ENCODE measurements at regions not wholly inside any gene's neighbourhood (a gene's known extent, or its start where the extent isn't known, plus 50 kb on each side); places are given as distances from the start of the nearest gene placed in this dataset.
A peak's percentile ranks its signal among the peaks of the same experiment; 100 is the strongest.
"Not testable (repeated sequence)": the region's sequence is repeated elsewhere in the genome, so short reads cannot be mapped to it uniquely, and the experiment has no call there.

DNA sequence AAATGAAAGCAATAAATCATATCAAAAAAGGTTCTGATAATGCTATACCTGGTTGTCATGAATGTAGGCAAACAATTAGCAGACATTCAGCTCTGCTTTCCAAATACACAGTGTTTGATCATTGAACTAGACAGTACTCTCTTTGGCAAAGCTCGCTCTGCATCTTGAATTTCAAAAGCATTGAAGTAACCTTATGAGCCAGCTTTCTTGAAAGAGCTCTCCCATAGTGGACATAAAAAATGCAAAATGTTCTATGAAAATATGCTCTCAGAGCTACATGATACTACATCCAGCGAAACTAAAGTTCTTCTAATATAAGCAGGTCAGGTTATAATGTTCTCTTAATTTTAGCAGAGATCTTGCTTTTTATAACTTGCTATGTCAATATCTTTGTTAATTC, 533.4 kb downstream of the CSNK1G3 start:
- DNase-seq, result no peak

DNA sequence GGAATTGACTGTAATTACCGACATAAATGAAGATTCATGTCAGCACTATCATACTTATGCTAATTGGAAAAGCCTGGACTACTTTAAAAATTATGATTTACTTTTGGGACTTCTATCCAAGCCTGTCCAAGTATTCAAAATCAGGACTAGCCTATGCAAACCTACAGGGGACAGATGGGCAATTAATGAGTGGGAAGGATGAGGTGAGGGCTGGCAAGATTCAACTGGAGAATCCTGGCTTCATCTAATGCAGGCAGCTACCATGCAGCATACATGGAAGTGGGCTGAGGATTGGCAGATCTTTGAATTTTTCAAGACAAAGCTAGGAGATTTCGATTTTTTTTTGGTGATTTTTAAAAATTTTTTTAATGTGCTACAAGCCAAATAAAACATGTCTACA, 532.6 kb downstream of the CSNK1G3 start:
- DNase-seq, result no peak

DNA sequence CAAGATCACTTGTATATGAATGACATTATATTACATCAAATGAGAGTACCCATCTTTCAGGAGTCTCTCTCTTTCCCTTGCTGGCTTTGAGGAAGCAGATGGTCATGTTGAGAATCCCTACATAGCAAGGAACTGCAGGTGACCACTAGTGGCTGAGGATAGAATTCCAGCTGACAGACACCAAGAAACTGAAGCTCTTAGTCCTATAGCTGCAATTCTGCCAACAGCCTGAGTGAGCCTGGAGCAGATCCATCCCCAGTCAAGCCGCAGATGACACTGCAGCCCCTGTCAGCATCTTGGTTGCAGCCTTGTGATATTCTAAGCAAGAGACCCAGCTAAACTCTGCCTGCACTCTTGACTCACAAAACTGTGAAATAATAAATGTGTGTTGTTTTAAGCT, 531.5 kb downstream of the CSNK1G3 start:
- peak; percentile 4 for DNase-seq

DNA sequence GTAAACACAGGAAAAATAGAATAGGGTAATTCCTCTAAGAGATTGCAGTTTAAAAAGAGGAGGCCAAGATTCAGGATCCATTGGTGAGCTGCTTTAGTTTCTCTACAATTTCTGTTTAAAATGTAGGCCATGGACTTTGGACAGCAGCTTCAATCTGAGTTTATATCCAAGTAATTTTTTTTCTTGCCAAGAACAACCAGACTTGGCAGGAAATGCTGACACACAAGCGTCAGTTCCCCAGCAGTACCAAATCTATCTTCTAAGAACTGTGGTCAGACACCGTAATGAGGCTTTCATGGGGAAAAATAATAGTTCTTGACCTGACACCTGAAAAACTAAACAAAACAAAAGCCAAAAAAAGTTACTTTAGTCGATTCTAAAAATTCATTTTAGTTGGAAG, 528.8 kb downstream of the CSNK1G3 start:
- no peak for DNase-seq

DNA sequence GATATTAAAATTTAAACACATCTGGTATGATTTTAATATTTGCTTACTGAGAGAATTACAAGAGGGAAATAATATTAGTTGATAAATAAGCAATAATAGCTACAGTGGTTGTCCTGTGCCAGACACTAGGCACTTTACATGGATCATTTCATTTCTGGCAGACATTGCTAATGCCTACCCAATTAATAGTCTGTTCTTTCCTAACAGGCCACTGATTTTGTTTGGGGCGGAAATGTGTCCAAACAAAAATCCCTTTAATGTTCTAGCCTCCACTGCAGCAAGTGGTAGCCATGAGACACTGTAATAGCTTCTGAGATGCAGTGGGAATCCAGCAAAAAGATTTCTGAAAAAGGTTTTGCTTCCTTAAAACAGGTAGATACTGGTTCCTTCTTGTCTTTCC, 527.4 kb downstream of the CSNK1G3 start:
- no peak for DNase-seq

DNA sequence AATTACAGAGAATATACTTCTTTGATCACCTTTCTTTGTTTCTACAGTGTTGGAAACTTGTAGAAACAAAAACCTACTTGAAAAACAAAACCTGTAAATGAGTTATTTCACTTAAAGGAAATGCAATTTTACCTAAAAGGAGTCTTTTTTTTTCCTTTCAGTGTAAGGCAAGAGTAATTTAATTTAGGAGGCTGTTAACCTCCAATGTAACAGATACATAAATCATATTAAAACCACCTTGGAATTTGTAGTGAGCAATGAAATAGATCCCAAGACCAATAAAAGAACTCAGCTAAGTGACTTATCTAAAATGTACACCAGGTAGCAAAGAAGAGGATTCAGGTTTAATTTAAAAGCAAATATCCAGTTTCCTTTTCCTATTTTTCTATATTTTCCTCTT, 524.8 kb downstream of the CSNK1G3 start:
- no peak for DNase-seq

DNA sequence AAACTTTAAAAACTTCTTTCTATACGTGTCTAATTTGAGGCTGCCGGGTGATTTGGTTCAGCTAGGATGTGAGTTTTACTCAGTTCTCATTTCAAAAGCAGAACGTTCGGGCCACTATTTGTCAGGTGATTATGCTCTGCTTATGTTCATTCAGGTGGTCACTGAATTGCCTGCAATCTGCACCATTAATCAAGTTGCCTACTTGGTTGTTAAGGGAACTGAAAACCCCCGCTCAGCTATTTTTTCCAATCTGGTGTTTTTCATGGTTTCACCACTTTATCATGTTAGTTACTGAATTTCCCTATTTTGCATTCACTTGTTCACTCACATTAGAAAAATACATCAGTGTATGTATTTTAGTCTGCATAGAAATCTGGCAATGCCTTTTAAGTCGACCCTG, 523.0 kb downstream of the CSNK1G3 start:
- DNase-seq, result no peak

DNA sequence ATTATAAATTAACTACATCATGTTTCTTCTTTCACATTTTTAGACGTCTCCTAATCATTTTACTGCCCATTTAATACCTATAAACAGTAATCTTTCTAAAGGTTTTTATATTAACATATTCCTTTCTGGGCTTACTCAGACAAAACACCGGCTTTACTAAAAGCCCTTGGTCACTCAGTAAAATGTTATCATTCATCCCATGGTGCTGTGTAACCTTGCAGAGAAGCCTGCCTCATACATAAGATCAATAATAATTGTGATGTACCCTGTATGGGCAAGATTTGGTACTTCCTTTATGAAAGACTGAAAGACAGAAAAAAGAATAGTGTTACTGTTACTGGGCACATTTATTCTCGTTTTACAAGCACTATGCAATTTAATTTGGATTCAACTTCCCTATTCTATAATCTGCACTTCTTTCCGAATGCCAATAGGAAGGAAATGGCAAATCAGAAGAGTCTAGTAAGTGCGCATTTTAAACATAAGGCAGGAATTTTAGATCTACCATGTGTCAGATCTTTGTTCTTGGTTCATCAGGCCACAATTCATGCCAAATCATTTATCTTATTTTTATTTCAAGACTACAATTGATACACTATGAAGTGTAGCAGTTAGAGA, 522.2 kb downstream of the CSNK1G3 start:
- DNase-seq, result no peak

DNA sequence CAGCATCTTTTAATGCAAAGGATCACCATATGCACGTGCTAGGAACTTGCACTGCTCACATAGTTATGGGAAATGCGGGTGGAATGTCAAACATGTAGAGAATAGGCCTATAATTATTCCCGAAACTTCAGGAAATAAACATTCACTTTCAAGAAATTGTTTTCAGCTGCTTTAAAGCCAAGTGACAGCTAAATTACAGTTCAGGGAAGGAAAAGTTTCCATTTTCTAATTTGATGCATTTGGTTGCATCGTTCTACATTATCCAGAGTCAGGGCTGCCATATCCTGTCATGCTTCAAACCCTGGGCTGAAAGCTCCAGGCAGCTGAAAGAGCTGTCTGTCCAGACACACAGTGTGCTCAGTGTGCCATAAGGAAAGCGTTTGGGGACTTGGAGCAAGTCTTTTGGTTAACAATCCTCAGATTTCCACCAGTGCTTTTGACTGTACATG, 518.1 kb downstream of the CSNK1G3 start:
- DNase-seq, result no peak

DNA sequence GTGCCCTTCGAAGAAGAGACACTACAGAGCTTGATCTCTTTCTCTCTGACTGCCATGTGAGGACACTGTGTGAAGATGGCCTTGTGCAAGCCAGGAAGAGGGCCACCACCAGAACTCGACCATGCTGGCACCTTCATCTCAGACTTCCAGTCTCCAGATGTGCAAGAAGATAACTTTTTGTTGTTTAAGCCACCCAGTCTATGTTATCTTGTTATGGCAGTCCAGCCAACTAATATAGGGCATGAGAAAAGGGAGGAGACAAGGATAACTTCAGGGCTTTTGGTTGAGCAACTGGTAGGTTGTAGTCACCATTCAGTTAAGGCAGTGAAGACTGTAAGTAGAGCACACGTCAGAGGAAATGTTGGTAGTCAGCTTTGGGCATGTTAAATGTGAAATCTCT, 515.5 kb downstream of the CSNK1G3 start:
- DNase-seq, result peak; percentile 3

DNA sequence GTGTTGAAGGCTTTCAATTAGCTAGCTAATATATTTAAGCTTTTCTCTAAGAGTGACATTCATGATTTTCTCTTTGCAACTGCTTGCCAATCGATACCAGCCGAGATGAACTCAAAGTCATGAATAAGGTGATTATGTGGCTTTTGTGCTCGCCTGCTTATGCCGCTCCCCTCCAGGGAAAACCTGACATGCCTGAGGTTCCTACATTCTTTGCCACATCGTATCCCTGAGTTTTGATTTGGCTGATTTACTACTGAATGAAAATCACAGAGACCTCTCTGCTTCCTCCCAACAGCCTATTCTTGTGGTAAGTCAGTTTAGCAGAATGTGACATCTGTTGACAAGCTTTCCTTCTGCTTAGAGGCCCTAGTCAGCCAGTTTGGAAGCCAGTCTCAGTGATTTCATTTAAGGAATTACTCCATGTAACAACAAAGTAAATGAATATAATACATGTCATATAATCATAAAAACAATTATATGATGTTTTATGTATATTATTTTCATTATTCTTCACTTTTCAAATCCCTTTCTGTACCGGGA, 513.4 kb downstream of the CSNK1G3 start:
- no peak for DNase-seq

DNA sequence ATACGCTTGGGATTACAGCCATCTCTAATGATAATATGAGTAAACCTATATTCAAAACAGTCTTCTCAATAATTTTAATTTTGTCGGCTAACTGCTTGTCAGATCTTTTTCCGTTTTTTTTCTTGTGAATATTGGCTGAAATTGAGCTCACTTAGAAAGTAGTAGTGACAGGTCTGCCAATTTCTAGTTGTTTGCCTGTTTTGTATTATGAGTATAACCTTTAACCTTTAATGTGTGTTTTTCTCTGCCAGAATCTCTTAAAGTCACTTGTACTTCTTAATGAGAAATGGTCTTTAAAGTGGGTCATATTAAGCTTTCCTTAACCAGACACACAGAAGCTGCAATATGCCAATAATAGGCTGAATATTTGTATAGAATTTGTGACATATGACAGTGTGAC, 511.0 kb downstream of the CSNK1G3 start:
- DNase-seq, result no peak

DNA sequence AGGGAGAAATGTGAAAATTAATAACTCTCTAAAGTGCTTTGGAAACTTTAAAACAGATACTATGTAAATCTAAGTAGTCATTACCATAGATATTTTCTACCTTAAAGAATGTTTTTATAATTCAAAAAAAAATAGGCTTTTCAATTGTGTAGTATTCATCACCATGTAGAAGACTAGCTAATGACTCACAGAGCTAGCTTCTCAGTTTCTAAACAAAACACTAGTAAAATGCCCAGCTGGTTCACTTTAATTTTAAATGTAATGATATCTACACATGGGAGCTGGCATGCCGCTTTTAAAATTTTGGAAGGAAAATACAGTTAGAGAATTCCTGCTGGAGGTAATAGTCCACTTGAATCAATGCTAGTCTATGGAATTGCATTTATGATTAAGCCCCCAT, 509.8 kb downstream of the CSNK1G3 start:
- DNase-seq, result no peak

DNA sequence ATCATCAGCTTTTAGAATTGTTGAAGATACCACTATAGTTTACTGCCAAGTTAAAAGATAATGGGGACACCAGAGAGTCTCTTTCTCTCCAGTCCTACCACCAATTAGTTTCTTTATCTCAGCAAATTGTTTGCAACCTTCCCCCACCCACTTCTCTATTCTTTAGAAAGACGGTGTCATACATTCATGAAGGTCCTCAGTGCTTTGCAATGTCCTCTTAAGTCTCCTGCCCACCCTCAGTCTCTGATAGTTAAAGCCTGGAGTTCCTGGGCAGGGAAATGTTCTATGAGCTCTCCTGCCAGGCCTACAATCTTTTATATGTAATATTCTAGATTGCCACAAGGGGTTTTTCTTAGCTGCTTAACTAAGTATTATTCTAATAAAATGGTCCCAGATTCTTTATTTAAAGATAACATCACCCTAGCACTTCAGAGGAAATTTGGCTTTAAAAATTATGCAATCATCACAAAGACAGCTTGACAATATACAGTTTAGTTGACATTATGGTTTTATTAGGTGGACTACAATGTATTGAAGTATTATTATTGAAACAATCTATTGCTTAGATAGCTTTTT, 509.2 kb downstream of the CSNK1G3 start:
- no peak for DNase-seq

DNA sequence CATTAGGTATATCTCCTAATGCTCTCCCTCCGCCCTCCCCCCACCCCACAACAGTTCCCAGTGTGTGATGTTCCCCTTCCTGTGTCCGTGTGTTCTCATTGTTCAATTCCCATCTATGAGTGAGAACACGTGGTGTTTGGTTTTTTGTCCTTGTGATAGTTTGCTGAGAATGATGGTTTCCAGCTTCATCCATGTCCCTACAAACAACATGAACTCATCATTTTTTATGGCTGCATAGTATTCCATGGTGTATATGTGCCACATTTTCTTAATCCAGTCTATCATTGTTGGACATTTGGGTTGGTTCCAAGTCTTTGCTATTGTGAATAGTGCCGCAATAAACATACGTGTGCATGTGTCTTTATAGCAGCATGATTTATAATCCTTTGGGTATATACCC, 505.3 kb downstream of the CSNK1G3 start:
- not testable (repeated sequence) for DNase-seq

DNA sequence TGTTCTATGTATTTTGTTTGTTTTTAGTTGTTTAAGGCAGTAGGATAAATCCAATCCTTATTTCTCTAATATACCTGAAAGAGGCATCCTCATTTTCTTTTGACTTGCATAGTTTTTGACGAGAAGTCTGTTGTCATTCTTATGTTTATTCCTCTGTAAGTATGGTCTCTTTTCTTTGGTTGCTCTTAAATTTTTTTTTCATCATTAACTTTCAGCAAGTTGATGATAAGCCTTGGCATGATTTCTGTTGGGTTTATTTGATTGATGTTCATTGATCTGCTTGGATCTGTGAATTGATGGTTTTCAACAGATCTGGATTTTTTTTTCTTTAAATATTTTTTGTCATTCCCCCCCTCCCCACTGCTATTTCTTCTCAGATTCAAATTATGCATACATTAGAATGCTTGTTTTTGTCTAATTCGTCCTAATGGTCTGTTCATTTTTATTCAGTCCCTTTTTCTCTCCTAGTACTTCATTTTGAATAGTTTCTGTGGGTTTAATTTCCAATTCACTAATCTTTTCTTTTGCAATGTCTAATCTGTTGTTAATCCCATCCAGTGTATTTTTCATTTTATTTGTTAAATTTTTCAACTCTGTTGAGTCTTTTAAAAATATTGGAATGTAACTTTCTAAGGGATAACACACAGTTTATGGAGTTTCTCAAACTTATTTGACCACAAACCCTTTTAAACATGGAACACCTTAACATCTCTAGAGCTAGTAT, 495.9 kb downstream of the CSNK1G3 start:
- DNase-seq, result no peak

DNA sequence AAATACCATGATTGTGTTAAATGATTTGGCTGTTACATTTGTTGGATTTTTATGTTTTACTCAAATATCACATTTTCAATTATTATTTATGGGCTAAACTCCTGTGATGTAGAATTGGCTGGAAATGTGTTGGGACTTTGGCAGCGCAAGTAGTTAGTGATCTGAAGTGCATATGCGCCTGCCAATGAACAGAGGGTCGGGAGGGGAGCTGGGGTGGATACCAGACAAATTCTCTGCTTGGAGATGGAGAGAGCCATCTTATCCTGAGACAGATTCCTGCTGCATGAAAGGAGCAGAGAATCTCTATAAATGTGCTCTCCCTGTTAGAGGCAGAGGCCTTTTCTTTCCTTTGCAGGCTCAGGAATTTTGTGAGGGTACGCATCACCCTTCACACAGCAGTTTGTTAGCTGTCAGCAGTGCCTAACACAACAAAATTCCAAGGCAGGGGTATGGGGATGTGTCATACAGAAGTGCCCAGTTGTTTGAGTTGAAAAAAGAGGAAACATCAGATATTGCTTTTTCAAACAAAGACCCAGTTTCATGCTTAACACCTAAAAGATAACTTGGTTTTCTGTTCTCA, 489.1 kb downstream of the CSNK1G3 start:
- DNase-seq, result no peak

DNA sequence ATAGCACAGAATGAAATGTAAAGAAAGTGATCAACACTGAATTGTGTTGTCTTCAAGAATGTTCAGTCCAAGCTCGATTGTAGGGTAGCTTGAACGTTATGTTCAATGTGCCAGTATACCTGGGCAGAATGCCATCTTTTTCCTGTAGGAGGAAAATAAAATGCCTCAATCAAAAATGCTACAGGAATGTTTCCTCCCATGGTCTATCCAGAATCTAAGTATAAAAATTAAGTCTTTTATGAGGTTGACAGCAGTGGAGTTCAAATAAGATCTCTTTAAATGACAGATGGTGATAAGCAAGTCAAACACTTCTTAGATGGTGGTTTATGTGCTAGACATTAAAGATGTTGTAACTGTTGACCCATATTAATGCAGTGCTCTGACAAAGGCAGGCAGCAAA, 488.6 kb downstream of the CSNK1G3 start:
- no peak for DNase-seq

DNA sequence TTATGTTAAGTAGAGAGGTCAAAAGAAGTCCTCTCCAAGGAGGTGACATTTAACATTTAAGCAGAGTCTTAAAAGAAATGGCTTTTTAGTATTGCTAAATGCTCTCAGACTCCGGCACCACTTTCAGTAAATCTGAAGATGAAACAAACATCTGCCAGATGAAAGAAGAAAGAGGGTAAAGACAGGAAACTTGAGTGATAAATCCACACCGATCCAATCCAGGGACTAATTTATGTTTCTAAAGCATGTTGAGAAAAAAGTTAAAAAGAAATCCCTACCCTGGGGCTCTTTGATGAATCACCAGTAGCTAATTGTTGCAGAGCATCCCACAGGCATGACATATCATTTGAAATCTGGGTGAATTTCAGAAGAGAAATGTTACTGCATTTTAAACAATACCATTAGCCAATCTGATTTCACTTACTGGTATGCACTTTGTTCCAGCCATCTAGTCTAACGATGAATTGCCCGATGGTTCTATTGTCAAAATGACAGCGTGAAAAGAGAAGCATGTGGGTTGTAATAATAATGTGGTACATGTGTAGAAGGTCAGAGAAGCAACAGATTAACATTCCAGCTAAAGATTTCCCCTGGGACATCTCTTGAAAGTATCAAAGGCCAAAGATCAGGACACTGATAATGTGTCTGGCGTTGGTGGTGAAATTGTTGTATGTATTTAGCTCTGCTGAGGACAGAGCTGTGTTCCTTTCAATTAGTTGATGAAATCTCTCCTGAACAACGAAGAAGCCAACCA, 485.7 kb downstream of the CSNK1G3 start:
- no peak for DNase-seq

DNA sequence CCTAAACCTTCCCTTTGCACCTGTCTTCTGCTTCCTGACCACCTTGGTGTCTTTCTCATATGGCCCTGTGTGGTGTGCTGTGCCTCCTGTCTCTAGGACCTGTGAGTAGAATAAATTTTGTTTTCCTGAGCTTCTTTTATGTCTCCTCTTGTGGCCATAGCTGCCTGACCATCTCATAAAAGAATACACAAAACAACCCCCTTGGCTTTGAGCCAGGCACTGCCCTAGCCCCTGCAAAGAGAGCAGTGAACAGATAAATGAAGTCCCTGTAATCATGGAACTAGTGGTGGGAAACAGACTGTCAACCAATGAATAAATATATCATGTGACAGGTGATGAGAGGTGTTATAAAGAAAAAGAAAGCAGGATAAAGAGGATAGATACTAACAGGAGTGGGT, 485.1 kb downstream of the CSNK1G3 start:
- DNase-seq, result no peak

DNA sequence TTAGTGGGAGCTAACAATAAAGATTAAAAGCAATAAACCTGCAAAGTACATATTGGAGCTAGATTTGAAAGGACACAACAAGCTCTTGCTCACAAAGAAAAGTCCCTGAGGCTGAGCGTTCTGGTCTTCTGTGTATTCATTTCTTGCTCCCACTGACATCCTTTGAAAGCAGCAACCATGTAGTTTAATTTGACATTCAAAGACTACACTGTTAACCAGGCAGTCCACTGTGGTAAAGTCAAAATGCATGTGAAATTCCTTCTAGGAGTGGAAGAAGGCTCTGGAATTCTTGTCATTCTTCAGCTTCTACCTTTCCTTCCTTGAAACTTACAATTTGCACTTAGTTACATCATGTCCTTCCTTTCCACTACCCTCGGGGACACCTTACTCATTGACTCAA, 480.7 kb downstream of the CSNK1G3 start:
- no peak for DNase-seq

DNA sequence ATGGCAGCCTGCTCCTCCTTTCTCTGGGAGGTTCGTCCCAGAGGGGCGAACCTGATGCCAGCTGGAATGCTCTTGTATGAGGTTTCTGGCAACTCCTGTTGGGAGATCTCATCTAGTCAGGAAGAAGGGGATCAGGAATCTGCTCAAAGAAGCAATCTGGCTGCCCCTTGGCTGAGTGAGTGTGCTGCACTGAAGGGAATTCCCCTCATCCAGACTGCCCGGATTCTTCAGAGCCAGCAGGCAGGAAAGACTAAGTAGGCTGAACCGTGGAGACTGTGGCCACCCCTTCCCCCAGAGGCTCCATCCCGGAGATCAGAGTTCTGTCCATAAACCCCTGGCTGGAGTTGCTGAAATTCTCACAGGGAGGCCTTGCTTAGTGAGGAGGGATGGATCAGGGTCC, 476.0 kb downstream of the CSNK1G3 start:
- DNase-seq, result no peak

DNA sequence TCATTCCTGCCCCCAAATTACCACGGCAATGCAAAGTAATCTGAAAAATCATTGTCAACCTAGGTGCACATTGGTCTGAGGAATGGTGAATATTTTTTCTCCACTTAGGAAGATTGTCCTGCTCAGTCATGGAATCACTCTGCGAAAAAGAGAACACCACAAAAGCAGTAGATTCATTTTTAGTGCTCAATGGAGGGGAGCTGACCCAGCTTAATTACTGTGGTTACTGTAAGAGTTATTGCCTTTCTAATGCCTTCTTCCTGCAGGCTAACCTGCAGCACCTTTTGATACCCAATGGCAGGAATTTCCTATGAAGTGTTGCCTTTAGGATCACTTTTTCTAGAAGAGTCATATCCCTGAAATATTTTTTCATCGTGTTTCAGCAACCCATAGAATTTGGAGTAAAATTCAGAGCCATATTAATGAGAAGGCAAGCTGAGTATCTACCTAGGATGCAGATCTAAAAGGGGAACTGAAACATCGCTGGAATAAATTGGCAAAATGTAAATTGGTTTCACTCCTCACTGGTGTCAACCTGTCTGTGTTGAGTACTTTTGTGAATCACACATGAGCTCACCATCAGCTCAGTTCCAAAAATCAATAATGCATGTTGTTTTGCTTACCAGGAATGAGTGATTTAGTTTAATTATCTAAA, 464.5 kb downstream of the CSNK1G3 start:
- no peak for DNase-seq

Data from hematopoietic multipotent progenitor cell treated with erythropoietin and hydrocortisone succinate and interleukin-3 and kit ligand, for 8 days (in vitro differentiated cells).